RWPE1 (cell line): ENCODE measurements at regions not wholly inside any gene's neighbourhood (a gene's known extent, or its start where the extent isn't known, plus 50 kb on each side); places are given as distances from the start of the nearest gene placed in this dataset.

Experiments used
- CTCF ChIA-PET: fragments of 350-600 bp; sonication (Branson Sonifier 250); formaldehyde crosslinking; extraction: SDS; loops from one replicate; lab custom pipeline; 2021; lab: Yijun Ruan, JAX
- POLR2A ChIA-PET: fragments of 400-600 bp; formaldehyde crosslinking; extraction: SDS; loops from one replicate; lab custom pipeline; 2020; ENCODE audit warnings: antibody characterized with exemption; ENCODE audit not compliant: low non-redundant PET; lab: Yijun Ruan, JAX
- DNase-seq: peaks from one replicate; pipeline ENCODE4 v3.0.0; 2012; ENCODE audit warnings: low spot score
- H3K27ac ChIP-seq: fragments of 450-650 bp; 2 replicates; pipeline ENCODE4 v1.5.1; 2017
- TF ChIP-seq, protein P1 (sequence below): fragments of 450-650 bp; conservative IDR thresholded peaks from 2 replicates; pipeline ENCODE4 v1.5.1; 2017; ENCODE audit warnings: low read depth, mild to moderate bottlenecking

DNA sequence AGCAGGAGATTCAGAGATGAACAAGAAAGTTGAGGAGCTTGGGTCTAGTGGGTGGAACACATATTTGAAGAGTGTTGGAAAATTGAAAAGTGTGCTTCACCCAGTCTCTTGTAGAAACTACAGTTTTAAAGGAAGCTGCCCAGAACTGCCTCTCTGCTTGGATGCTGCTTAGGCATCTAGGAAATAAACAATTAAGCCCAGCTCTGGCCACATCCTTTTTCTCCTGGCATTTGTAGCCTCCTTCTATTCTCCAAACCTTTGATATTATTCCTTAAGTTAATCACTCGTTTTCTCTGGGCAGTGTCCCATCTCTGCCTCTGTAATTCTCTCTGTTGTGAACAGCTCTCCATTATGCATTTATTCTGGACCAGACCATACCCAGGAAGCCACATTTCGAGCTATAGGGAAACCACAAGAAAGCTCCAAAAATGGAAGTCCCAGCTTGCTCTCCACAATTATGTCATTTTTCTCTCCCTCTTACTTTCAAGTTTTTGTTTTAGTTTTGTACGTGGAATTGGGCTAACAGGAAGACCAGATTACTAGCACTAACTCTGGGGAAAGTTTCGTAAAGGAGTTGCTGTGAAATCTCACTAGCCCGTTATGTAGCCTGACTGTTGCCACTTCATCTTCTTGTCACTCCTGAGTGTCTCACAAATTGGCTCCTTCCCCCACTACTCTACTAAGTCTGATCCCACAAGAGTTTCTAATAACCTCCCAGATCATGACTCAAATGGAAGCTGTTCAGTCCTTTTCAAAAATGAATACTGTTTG is 102.2 kb downstream of the NTMT2 start:
- no peak for DNase-seq
- TF ChIP-seq, protein P1, sequence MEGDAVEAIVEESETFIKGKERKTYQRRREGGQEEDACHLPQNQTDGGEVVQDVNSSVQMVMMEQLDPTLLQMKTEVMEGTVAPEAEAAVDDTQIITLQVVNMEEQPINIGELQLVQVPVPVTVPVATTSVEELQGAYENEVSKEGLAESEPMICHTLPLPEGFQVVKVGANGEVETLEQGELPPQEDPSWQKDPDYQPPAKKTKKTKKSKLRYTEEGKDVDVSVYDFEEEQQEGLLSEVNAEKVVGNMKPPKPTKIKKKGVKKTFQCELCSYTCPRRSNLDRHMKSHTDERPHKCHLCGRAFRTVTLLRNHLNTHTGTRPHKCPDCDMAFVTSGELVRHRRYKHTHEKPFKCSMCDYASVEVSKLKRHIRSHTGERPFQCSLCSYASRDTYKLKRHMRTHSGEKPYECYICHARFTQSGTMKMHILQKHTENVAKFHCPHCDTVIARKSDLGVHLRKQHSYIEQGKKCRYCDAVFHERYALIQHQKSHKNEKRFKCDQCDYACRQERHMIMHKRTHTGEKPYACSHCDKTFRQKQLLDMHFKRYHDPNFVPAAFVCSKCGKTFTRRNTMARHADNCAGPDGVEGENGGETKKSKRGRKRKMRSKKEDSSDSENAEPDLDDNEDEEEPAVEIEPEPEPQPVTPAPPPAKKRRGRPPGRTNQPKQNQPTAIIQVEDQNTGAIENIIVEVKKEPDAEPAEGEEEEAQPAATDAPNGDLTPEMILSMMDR: no peak
- H3K27ac ChIP-seq: no peak overlapping the region
- ChIA-PET CTCF (interaction anchor here (0.6 kb wide), 1 partner anchor 14 kb away, joined by 3 read pairs; no protein-coding TSS in a partner anchor), POLR2A (no interaction called here)

DNA sequence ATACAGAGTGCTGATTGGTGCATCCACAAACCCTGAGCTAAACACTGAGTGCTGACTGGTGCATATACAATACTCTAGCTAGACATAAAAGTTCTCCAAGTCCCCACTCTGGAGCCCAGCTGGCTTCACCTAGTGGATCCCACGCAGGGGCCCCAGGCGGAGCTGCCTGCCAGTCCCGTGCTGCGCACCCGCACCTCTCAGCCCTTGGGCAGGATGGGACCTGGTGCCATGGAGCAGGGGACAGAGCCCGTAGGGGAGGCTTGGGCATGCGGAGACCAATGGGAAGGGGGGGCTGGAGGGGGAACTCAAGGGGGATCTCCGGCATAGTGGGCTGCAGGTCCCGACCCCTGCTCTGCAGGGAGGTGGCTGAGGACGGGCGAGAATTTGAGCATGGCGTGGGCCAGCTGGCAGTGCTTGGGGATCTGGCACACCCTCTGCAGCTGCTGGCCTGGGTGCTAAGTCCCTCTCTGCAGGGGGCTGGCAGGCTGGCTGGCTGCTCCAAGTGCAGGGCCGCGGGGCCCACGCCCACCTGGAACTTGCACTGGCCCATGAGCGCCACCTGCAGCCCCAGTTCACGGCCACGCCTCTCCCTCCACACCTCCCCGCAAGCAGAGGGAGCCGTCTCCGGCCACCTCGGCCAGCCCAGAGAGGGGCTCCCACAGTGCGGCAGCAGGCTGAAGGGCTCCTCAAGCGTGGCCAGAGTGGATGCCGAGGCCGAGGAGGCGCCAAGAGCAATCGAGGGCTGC is 104.9 kb downstream of the NTMT2 start:
- H3K27ac ChIP-seq: no peak overlapping the region
- TF ChIP-seq, protein P1: no peak
- DNase-seq: no peak
- POLR2A ChIA-PET: interaction anchor here (0.5 kb wide), 1 partner anchor 238 kb away, joined by 3 read pairs; no protein-coding TSS in a partner anchor
- CTCF ChIA-PET: no interaction called here

DNA sequence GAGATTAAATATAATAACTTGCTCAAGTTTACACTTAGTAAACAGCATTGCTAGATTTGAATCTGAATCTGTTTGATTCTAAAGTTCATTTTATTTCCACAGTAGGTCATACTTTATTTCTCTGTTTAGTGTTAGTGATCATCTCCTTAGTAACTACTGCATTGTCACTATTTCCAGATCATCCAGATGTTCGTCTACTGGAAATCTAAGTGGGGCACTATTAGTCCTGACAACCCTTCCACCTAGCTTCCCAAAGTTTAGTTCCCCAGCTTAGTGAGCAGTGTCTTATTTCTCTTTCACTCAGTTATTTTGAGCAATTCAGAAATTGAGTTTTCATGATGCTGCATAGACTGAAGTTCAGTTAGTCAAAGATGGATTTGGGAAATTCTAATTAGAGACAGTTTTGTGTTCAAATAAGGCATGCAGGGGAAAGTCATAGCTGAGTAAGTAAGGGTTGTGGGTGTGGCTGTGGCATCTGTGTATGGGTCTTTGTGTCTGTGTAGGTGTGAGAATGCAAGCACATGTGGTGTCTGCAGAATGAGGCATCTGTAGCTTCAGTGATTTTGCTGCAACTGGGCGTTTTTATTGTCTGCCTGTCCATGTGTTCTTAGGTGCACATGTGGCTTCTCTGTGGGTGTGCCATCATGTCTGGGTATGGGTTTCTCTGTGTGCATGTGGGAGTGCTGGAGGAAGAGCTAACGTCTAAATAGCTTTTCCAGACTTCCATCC is 107.3 kb downstream of the NTMT2 start:
- TF ChIP-seq, protein P1: no peak
- H3K27ac ChIP-seq: no peak overlapping the region
- DNase-seq: no peak
- POLR2A ChIA-PET: no interaction called here
- CTCF ChIA-PET: interaction anchor here (0.8 kb wide), 1 partner anchor 34 kb away, joined by 4 read pairs; no protein-coding TSS in a partner anchor

DNA sequence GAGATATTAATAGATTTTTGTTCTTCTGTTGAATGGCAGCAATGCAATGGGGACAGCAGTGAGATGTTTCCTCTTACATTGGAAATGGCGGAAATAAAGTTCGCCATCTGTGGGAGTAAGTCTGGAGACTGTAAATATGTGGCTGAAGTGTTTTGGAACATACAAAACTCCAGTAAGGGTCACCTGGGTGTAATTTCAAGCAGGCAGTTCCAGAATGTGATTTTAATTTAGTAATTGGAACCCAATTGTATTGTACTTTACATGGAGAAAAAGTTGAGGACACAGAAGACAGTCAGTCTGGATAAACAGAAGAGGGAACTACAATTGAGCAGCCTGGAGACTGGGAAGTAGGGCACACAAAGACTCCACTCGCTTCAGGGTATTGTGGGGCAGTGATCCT is 108.6 kb downstream of the NTMT2 start:
- ChIA-PET CTCF (no interaction called here), POLR2A (no interaction called here)
- TF ChIP-seq, protein P1: no peak
- H3K27ac ChIP-seq: no peak overlapping the region
- no peak for DNase-seq

DNA sequence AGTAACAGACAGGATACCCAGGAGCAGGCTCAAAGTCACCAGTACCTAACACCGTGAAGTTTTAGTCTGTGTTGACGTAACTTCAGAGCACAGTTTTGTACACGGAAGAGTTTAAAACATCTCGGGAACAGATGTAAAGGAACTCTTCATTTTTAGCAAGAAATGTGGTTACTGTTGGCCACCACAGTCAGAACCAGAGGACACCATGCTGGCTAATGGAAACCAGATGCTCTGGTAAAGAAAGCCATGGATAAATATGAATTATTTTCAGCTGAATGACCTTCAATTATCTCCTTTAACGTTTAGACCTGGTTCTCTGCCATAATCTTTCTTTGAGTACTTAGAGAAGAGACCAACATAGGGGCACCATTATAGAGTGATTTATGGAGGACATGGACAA is 115.9 kb downstream of the NTMT2 start:
- no peak overlapping the region for H3K27ac ChIP-seq
- DNase-seq: no peak
- TF ChIP-seq, protein P1: no peak
- ChIA-PET CTCF (interaction anchor here (0.8 kb wide), 1 partner anchor 14 kb away, joined by 3 read pairs; no protein-coding TSS in a partner anchor), POLR2A (no interaction called here)
